AG09319 (cell line): ENCODE measurements at regions not wholly inside any gene's neighbourhood (a gene's known extent, or its start where the extent isn't known, plus 50 kb on each side); places are given as distances from the start of the nearest gene placed in this dataset.

ENCODE experiments used
- DNase-seq: peaks from one replicate; pipeline ENCODE4 v3.0.0-alpha.2; 2010; ENCODE audit warnings: low read depth; ENCODE audit errors: extremely low read depth
- TF ChIP-seq, protein P1 (sequence below): IDR thresholded peaks from 2 replicates; pipeline ENCODE4 v1.5.1; 2011; ENCODE audit warnings: low read depth, mild to moderate bottlenecking, inconsistent platforms, low read length, moderate library complexity

DNA sequence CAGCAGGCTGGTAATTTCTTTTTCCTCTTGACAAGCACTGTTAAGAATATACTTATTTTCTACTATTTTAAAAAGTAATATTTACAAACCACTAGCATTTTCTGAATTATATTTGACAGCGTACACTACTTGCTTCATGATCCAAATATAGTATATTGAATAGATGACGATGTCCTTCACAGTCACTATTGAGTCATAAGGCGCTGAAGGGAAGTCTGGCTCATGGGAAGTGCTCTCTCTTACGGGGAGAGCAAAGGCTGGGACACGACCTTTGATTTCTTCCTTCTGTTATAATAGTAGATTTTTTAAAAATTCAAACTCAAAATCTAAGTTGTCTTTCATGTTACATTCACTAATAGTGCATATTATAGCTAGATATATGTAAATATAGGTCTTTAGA lies 357.1 kb downstream of the SOCS6 start:
- TF ChIP-seq, protein P1, sequence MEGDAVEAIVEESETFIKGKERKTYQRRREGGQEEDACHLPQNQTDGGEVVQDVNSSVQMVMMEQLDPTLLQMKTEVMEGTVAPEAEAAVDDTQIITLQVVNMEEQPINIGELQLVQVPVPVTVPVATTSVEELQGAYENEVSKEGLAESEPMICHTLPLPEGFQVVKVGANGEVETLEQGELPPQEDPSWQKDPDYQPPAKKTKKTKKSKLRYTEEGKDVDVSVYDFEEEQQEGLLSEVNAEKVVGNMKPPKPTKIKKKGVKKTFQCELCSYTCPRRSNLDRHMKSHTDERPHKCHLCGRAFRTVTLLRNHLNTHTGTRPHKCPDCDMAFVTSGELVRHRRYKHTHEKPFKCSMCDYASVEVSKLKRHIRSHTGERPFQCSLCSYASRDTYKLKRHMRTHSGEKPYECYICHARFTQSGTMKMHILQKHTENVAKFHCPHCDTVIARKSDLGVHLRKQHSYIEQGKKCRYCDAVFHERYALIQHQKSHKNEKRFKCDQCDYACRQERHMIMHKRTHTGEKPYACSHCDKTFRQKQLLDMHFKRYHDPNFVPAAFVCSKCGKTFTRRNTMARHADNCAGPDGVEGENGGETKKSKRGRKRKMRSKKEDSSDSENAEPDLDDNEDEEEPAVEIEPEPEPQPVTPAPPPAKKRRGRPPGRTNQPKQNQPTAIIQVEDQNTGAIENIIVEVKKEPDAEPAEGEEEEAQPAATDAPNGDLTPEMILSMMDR: no peak
- no peak for DNase-seq

DNA sequence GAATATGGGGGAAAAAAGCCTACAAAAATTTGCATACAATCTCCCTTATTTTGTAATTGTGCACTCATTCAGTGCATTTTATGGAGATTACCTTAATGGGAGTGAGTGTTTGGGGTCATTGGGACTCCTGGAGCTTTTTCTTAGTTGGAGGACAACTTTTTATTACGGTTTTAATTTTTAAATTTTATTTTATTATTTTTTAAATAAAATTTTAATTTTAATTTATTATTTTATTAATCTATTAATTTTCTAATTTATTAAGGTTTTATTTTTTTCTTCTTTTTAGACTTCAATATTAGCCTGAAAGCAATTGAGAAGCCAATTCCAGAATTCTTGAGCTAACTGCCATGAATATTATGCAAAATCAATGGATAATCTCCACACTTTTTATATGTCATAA lies 355.0 kb downstream of the SOCS6 start:
- TF ChIP-seq, protein P1: no peak
- no peak for DNase-seq

- TF ChIP-seq, protein P1: no peak
These were observed 352.4 kb downstream of the SOCS6 start for GRCh38 chr18:70641156-70641775.

GRCh38 chr18:70640336-70640887 lies 351.6 kb downstream of the SOCS6 start:
- no peak for DNase-seq
- TF ChIP-seq, protein P1: no peak

More at GRCh38 chr18:70641156-70641775, 352.4 kb downstream of the SOCS6 start:
- no peak for DNase-seq

- DNase-seq: no peak
- TF ChIP-seq, protein P1: no peak
These were observed 348.1 kb downstream of the SOCS6 start for GRCh38 chr18:70636991-70637390.

DNA sequence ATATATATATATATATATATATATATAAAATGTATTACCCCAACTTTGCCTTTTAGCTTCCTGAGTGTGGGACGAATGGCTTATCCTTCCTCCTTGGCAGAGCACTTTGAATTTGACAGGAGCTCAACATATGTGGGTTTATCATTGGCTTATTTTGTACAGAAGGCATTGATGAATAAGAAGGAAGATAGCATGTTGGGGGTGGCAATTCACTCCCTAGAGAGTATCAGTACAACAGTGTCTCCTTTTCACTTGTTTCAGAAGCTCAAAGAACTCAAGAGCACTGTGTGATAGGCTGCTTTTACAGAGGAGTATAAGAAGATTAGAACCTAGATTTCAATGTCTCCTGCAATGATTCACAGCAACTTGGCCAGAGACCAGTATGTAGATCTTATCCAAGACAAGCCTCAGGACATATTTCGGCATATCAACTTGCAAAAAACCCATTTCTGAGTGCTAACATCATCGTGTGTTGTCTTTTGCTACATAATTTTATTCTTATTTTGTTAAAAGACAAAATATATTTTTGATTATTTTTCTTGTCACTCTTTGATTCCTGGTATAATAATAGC lies 345.8 kb downstream of the SOCS6 start:
- TF ChIP-seq, protein P1: no peak
- no peak for DNase-seq

GRCh38 chr18:70627182-70627802 lies 338.4 kb downstream of the SOCS6 start:
- TF ChIP-seq, protein P1: no peak
- no peak for DNase-seq
